HepG2 (cell line): ENCODE measurements at regions not wholly inside any gene's neighbourhood (a gene's known extent, or its start where the extent isn't known, plus 50 kb on each side); places are given as distances from the start of the nearest gene placed in this dataset.
"Not testable (repeated sequence)": the region's sequence is repeated elsewhere in the genome, so short reads cannot be mapped to it uniquely, and the experiment has no call there.

Source experiments
- ATAC-seq: fragments of 200-7000 bp; cut with Tn5 transposase; 3 replicates; pipeline ENCODE4 v1.9.1; 2020; ENCODE audit warnings: mild to moderate bottlenecking, moderate library complexity
- BruUV-seq: library from RNA; stranded (reverse); fragments of 400-500 nt; replicated peaks from 2 replicates; lab custom pipeline; 2021; lab: Mats Ljungman, UMichigan
- CTCF ChIA-PET: fragments of 300-600 bp; formaldehyde crosslinking; extraction: SDS; loops from one replicate; lab custom pipeline; 2021; ENCODE audit warnings: low total read pairs, inconsistent platforms, low intra/inter-chr PET ratio; lab: Yijun Ruan, JAX
- POLR2A ChIA-PET: fragments of 350-600 bp; sonication (Branson Sonifier 250); formaldehyde crosslinking; loops from one replicate; lab custom pipeline; 2020; ENCODE audit warnings: antibody characterized with exemption, inconsistent platforms; lab: Yijun Ruan, JAX
- DNase-seq: peaks from one replicate; pipeline ENCODE4 v3.0.0-alpha.2; 2015; ENCODE audit warnings: low spot score
- FAIRE-seq: peaks from 3 replicates; lab custom pipeline; 2011; peaks lifted over from hg19 to GRCh38; lab: Jason Lieb, UNC
- H2AFZ ChIP-seq: one replicate; pipeline ENCODE4 v1.6.1; 2011; ENCODE audit warnings: low read length, inconsistent platforms
- H3K27ac ChIP-seq: fragments of 300-600 bp; 3 replicates; pipeline ENCODE4 v1.8.0; 2011; ENCODE audit warnings: mixed run types, mild to moderate bottlenecking, mixed read lengths, low read length, inconsistent platforms; ENCODE audit not compliant: insufficient read depth; ENCODE audit errors: extremely low read length
- H3K27me3 ChIP-seq, 2 experiments: fragments of 200-600 bp in 1 of 2; 2 replicates in 1 of 2; 3 replicates in 1 of 2; pipeline versions ENCODE4 v1.6.0 to v1.8.0; 2011; ENCODE audit warnings: low read length in 2 of 2, mild to moderate bottlenecking in 2 of 2, moderate library complexity in 2 of 2, inconsistent platforms in 1 of 2; ENCODE audit not compliant: insufficient read depth in 2 of 2, control insufficient read depth in 1 of 2
- H3K36me3 ChIP-seq, 2 experiments: fragments of 200-600 bp in 1 of 2; replicated peaks in 1 of 2; 2 replicates in 1 of 2; 3 replicates in 1 of 2; pipeline versions ENCODE4 v1.5.1 to v1.8.0; 2011; ENCODE audit warnings: low read length in 2 of 2, inconsistent platforms in 1 of 2; ENCODE audit not compliant: insufficient read depth in 2 of 2, control insufficient read depth in 1 of 2
- H3K4me1 ChIP-seq: 2 replicates; pipeline ENCODE4 v1.5.1; 2012; ENCODE audit warnings: low read length, inconsistent platforms; ENCODE audit not compliant: insufficient read depth
- H3K4me2 ChIP-seq: 2 replicates; pipeline ENCODE4 v1.6.0; 2011; ENCODE audit warnings: low read depth, low read length, inconsistent platforms
- H3K4me3 ChIP-seq, 3 experiments: fragments of 200-600 bp in 1 of 3; sonication (generic), shearing (Covaris generic) in 1 of 3; replicated peaks in 1 of 3; 2 replicates each; pipeline ENCODE4 v1.5.1; 2011 to 2016; ENCODE audit warnings: low read length in 3 of 3, inconsistent platforms in 2 of 3, low read depth in 2 of 3, mild to moderate bottlenecking in 2 of 3, control low read depth in 1 of 3, mixed read lengths in 1 of 3; ENCODE audit not compliant: insufficient read depth in 1 of 3
- H3K79me2 ChIP-seq: one replicate; pipeline ENCODE4 v1.6.1; 2011; ENCODE audit warnings: low read length, inconsistent platforms; ENCODE audit not compliant: insufficient read depth
- H3K9ac ChIP-seq: 2 replicates; pipeline ENCODE4 v1.6.0; 2011; ENCODE audit warnings: mild to moderate bottlenecking, low read depth, low read length, inconsistent platforms; ENCODE audit not compliant: insufficient read depth
- H3K9me3 ChIP-seq: 2 replicates; pipeline ENCODE4 v1.5.1; 2012; ENCODE audit warnings: mild to moderate bottlenecking, low read length
- H4K20me1 ChIP-seq: 2 replicates; pipeline ENCODE4 v1.6.0; 2011; ENCODE audit warnings: inconsistent platforms, mild to moderate bottlenecking, low read length, moderate library complexity; ENCODE audit not compliant: insufficient read depth
- CBX5 ChIP-seq: sonication (generic); formaldehyde crosslinking; IDR thresholded peaks from 2 replicates; pipeline ENCODE4 v1.4.0; 2020; ENCODE audit warnings: missing genetic modification reagents, borderline replicate concordance
- HDAC1 ChIP-seq: sonication (generic); formaldehyde crosslinking; IDR thresholded peaks from 2 replicates; pipeline ENCODE4 v1.5.1; 2020; ENCODE audit warnings: mild to moderate bottlenecking, missing genetic modification reagents
- ISL2 ChIP-seq: sonication (generic); formaldehyde crosslinking; IDR thresholded peaks from 2 replicates; pipeline ENCODE4 v1.5.0; 2020; ENCODE audit warnings: missing genetic modification reagents
- TOE1 ChIP-seq: sonication (generic); formaldehyde crosslinking; IDR thresholded peaks from 2 replicates; pipeline ENCODE4 v1.4.0; 2020; ENCODE audit warnings: mild to moderate bottlenecking, missing genetic modification reagents
- YY1 ChIP-seq: IDR thresholded peaks from 2 replicates; pipeline ENCODE4 v1.6.1; 2011; ENCODE audit warnings: low read length, low read depth, moderate library complexity, mild to moderate bottlenecking; ENCODE audit not compliant: insufficient read depth, insufficient replicate concordance
- ZNF205 ChIP-seq: IDR thresholded peaks from 2 replicates; pipeline ENCODE4 v1.6.1; 2018; ENCODE audit warnings: missing biosample characterization, missing genetic modification reagents
- ZNF558 ChIP-seq: sonication (generic); formaldehyde crosslinking; IDR thresholded peaks from 2 replicates; pipeline ENCODE4 v1.9.0; 2022; ENCODE audit warnings: mild to moderate bottlenecking, missing genetic modification reagents, borderline replicate concordance
- ZNF839 ChIP-seq: sonication (generic); formaldehyde crosslinking; IDR thresholded peaks from 2 replicates; pipeline ENCODE4 v1.4.0; 2020; ENCODE audit warnings: missing genetic modification reagents, mild to moderate bottlenecking, borderline replicate concordance
- WGBS: methylation state at CpG from one replicate; pipeline ENCODE4 v1.1.6; 2017; ENCODE audit warnings: low lambda C conversion rate; 5-methylcytosine and 5-hydroxymethylcytosine counted together
- in situ Hi-C: cut with HindIII; loops from 2 replicates; pipeline ENCODE4 v1.10.0; 2017; ENCODE audit warnings: low pct_unique_long_range_greater_than_20kb; ENCODE audit not compliant: extremely low pct_ligation_motif_present
- intact Hi-C: fragments of 100-400 bp; cut with micrococcal nuclease; formaldehyde crosslinking; loops from one replicate; pipeline ENCODE4 v1.10.0; 2022; ENCODE audit not compliant: unreplicated experiment

GRCh38 chr4:23962462-23962861, 72.6 kb upstream of the PPARGC1A start (continued):
- TF ChIP-seq TOE1 (CRISPR knock-in tag) (no peak), YY1 (no peak), CBX5 (no peak), ZNF558 (no peak), ZNF205 (CRISPR knock-in tag) (0 out of 2 replicates have a peak, but pooled peaks have one; percentile 20), HDAC1 (CRISPR knock-in tag) (0 out of 2 replicates have a peak, but pooled peaks have one; percentile 27), ZNF839 (CRISPR knock-in tag) (no peak), ISL2 (CRISPR knock-in tag) (no peak)
- TF ChIP-seq, all 625 proteins: peak for 58

- CTCF ChIA-PET = not testable (repeated sequence)
- intact Hi-C loops = loop anchor here (5.0 kb wide), 1 partner anchor 99 kb away; no protein-coding TSS in a partner anchor
- WGBS = 83% methylated on average over 4 of the region's 4 CpGs
Observed at GRCh38 chr4:23961395-23961794, 71.5 kb upstream of the PPARGC1A start.

More at GRCh38 chr4:23961395-23961794, 71.5 kb upstream of the PPARGC1A start:
- H2AFZ ChIP-seq, in situ Hi-C loops, H3K4me2 ChIP-seq, H3K27ac ChIP-seq, H3K9me3 ChIP-seq, POLR2A ChIA-PET, H3K36me3 ChIP-seq, ATAC-seq, H3K4me3 ChIP-seq, H3K9ac ChIP-seq, FAIRE-seq, H4K20me1 ChIP-seq, H3K79me2 ChIP-seq, H3K27me3 ChIP-seq, BruUV-seq, DNase-seq: not testable (repeated sequence)
- peaks cover 23% of the 10 kb centered on the region for H3K4me1 ChIP-seq
